ENCODE measurements at regions not wholly inside any gene's neighbourhood (a gene's known extent, or its start where the extent isn't known, plus 50 kb on each side); places are given as distances from the start of the nearest gene placed in this dataset.
A peak's percentile ranks its signal among the peaks of the same experiment; 100 is the strongest.

DNA sequence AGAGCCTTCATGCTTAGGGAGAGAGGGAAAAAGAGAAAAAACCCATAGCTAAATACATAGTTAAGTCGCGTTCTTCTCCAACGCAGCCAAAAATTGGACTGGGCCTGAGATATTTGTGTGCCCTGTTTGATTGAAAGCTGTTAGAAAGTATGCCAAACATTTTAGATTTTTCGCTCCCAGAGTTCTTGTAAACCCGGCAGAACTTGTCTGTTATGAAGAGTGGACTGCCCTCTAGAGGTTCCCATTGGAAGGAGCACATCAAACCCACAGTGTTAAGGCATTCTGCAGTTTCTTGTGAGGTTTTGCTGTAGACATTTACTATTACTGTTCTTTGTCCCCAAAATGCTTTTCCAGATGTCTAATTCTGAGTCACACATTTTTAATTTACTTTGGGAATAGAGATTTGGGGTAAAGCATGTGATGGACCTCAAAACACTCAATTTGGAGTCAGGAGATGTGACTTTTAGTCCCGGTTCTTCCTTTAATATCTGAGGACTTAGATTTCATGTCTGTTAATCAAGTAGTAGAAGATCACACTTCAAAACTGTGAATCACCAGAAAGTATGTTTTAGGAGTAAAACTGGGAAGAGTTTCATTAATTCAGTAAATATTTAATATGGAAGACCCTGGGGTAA lies 96.6 kb downstream of the PCSK1 start (continued):
- TF ChIP-seq, protein P1, sequence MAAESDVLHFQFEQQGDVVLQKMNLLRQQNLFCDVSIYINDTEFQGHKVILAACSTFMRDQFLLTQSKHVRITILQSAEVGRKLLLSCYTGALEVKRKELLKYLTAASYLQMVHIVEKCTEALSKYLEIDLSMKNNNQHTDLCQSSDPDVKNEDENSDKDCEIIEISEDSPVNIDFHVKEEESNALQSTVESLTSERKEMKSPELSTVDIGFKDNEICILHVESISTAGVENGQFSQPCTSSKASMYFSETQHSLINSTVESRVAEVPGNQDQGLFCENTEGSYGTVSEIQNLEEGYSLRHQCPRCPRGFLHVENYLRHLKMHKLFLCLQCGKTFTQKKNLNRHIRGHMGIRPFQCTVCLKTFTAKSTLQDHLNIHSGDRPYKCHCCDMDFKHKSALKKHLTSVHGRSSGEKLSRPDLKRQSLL (tag by site-specific recombination; IDR thresholded peaks at IDR 0.05), result no peak
- no peak for TF ChIP-seq ZNF518A (tag by site-specific recombination; conservative IDR thresholded peaks at IDR 0.05; ENCODE audit: low read depth)
- TF ChIP-seq, protein P2, sequence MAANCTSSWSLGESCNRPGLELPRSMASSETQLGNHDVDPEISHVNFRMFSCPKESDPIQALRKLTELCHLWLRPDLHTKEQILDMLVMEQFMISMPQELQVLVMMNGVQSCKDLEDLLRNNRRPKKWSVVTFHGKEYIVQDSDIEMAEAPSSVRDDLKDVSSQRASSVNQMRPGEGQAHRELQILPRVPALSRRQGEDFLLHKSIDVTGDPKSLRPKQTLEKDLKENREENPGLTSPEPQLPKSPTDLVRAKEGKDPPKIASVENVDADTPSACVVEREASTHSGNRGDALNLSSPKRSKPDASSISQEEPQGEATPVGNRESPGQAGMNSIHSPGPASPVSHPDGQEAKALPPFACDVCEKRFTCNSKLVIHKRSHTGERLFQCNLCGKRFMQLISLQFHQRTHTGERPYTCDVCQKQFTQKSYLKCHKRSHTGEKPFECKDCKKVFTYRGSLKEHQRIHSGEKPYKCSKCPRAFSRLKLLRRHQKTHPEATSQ (tag by site-specific recombination; IDR thresholded peaks at IDR 0.05), result no peak
- no peak for TF ChIP-seq OSR2 (tag by site-specific recombination; IDR thresholded peaks at IDR 0.05)
- TF ChIP-seq ZNF791 (tag by site-specific recombination; IDR thresholded peaks at IDR 0.05), result no peak
- TF ChIP-seq ZNF132 (tag by site-specific recombination; IDR thresholded peaks at IDR 0.05; ENCODE audit: borderline replicate concordance), result no peak
- TF ChIP-seq, protein P3, sequence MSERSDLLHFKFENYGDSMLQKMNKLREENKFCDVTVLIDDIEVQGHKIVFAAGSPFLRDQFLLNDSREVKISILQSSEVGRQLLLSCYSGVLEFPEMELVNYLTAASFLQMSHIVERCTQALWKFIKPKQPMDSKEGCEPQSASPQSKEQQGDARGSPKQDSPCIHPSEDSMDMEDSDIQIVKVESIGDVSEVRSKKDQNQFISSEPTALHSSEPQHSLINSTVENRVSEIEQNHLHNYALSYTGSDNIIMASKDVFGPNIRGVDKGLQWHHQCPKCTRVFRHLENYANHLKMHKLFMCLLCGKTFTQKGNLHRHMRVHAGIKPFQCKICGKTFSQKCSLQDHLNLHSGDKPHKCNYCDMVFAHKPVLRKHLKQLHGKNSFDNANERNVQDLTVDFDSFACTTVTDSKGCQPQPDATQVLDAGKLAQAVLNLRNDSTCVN (tag by site-specific recombination; optimal IDR thresholded peaks at IDR 0.05), result no peak
- no peak for TF ChIP-seq ZNF544 (tag by site-specific recombination; IDR thresholded peaks at IDR 0.05)
- no peak for TF ChIP-seq ZSCAN16 (tag by site-specific recombination; IDR thresholded peaks at IDR 0.05)
- TF ChIP-seq ZSCAN30 (tag by site-specific recombination; IDR thresholded peaks at IDR 0.05), result 0 out of 2 replicates have a peak, but pooled peaks have one; percentile 38
- no peak for TF ChIP-seq KLF8 (tag by site-specific recombination; IDR thresholded peaks at IDR 0.05)
- TF ChIP-seq SETDB1 (IDR thresholded peaks at IDR 0.05; ENCODE audit: insufficient read length, low read length), result no peak
- TF ChIP-seq ZNF501 (tag by site-specific recombination; IDR thresholded peaks at IDR 0.05), result peak; percentile 45; the same call in 1 of the 2 replicates
- no peak for TF ChIP-seq ZNF645 (tag by site-specific recombination; IDR thresholded peaks at IDR 0.05)
- TF ChIP-seq ZNF280D (tag by site-specific recombination; IDR thresholded peaks at IDR 0.05), result no peak
- no peak for TF ChIP-seq HOXD13 (CRISPR knock-in tag; IDR thresholded peaks at IDR 0.05; ENCODE audit: borderline replicate concordance)
- no peak for TF ChIP-seq ZFHX2 (tag by site-specific recombination; conservative IDR thresholded peaks at IDR 0.05)
- no peak for TF ChIP-seq SP7 (tag by site-specific recombination; IDR thresholded peaks at IDR 0.05)
- TF ChIP-seq, protein P4, sequence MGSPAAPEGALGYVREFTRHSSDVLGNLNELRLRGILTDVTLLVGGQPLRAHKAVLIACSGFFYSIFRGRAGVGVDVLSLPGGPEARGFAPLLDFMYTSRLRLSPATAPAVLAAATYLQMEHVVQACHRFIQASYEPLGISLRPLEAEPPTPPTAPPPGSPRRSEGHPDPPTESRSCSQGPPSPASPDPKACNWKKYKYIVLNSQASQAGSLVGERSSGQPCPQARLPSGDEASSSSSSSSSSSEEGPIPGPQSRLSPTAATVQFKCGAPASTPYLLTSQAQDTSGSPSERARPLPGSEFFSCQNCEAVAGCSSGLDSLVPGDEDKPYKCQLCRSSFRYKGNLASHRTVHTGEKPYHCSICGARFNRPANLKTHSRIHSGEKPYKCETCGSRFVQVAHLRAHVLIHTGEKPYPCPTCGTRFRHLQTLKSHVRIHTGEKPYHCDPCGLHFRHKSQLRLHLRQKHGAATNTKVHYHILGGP (tag by site-specific recombination; IDR thresholded peaks at IDR 0.05), result no peak
- TF ChIP-seq ZNF404 (tag by site-specific recombination; IDR thresholded peaks at IDR 0.05), result no peak
